22Rv1 (cell line): ENCODE measurements at regions not wholly inside any gene's neighbourhood (a gene's known extent, or its start where the extent isn't known, plus 50 kb on each side); places are given as distances from the start of the nearest gene placed in this dataset.

Experiments used
- H3K27ac ChIP-seq: fragments of 450-650 bp; 2 replicates; pipeline ENCODE4 v1.5.1; 2017
- CTCF ChIP-seq: fragments of 450-650 bp; IDR thresholded peaks from 2 replicates; pipeline ENCODE4 v1.5.1; 2017; ENCODE audit warnings: mild to moderate bottlenecking
- ZFX ChIP-seq: fragments of 450-650 bp; IDR thresholded peaks from 2 replicates; pipeline ENCODE4 v1.6.1; 2017; ENCODE audit warnings: antibody characterized with exemption, borderline replicate concordance

- H3K27ac ChIP-seq, result no peak overlapping the region
- TF ChIP-seq CTCF (no peak), ZFX (no peak)
Measured at GRCh38 chr6:168870982-168871381, 382.7 kb downstream of the THBS2 start.

GRCh38 chr6:168867247-168868102, 386.2 kb downstream of the THBS2 start:
- H3K27ac ChIP-seq, result no peak overlapping the region
- no peak for TF ChIP-seq ZFX
- no peak for TF ChIP-seq CTCF

- TF ChIP-seq CTCF, result no peak
- no peak for TF ChIP-seq ZFX
- H3K27ac ChIP-seq, result no peak overlapping the region
Measured at GRCh38 chr6:168866534-168866933, 387.1 kb downstream of the THBS2 start.

DNA sequence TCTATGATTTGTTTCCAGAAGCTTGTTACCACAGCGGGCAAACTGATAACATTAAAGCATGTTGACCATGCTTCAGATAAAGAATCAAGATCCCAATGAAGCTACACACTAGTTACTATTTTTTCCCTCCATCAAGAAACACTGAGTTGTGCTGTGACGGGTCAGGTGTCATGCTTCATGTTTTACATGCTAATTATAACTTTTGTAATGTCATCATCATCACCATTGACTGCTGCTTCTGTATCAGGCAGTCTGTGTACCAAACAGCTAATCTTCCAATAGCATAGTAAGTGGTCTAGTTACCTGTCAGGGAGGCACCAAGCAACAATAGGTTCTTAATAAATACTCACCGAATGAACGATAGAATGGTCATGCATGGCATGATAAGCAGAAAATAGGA, 388.1 kb downstream of the THBS2 start:
- no peak overlapping the region for H3K27ac ChIP-seq
- TF ChIP-seq ZFX, result no peak
- TF ChIP-seq CTCF, result no peak

DNA sequence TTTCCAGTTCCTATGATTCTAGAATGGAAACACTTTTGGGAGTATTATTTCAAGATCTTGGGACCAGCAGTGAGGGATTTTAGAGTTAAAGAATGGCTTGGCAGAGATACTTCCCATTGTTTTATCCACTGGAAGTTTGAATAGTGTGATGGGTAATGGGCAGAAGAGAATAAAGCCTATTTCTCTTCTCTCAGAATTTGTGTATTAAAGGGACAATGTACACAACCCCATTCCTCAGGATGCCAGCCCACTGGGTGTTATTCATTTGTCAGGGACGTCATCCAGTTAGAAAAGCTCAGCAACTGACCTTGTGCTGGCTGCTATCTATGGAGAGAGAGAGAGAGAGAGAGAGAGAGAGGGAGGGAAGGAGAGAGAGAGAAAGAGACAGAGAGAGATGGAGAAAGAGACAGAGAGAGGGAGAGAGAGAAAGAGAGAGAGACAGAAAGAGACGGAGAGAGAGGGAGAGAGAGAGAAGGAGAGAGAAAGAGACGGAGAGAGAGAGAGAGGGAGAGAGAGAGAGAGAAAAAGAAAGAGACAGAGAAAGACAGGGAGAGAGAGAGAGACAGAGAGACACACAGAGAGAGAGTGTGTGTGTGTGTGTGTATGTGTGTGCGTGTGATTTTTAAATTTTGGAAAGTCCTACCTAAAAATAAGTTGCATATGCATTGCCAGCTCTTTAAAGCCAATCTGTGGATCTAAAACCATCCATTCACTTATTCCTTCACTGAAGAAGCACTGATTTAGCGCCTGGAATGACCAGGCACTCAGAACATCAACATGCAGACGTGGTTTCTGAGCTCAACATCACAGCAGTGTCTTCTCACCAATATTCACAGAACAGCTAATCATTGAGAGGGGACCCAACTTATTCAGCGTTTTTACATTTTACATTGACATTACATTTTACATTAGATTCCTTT, 388.8 kb downstream of the THBS2 start:
- TF ChIP-seq CTCF, result no peak
- no peak for TF ChIP-seq ZFX
- H3K27ac ChIP-seq, result no peak overlapping the region

- H3K27ac ChIP-seq, result no peak overlapping the region
- no peak for TF ChIP-seq CTCF
- TF ChIP-seq ZFX, result no peak
Measured at GRCh38 chr6:168863467-168863866, 390.2 kb downstream of the THBS2 start.
